GM06990 (cell line): ENCODE measurements at regions not wholly inside any gene's neighbourhood (a gene's known extent, or its start where the extent isn't known, plus 50 kb on each side); places are given as distances from the start of the nearest gene placed in this dataset.

Experiments
- DNase-seq: peaks from one replicate; pipeline ENCODE4 v3.0.0-alpha.2; 2011; ENCODE audit not compliant: insufficient read length; ENCODE audit errors: extremely low read depth
- H3K27me3 ChIP-seq: replicated peaks from 2 replicates; pipeline ENCODE4 v1.6.0; 2011; ENCODE audit warnings: low read length; ENCODE audit not compliant: control insufficient read depth, insufficient read depth
- H3K36me3 ChIP-seq: 2 replicates; pipeline ENCODE4 v1.5.1; 2011; ENCODE audit warnings: low read length; ENCODE audit not compliant: control insufficient read depth, insufficient read depth
- H3K4me3 ChIP-seq: replicated peaks from 2 replicates; pipeline ENCODE4 v1.5.1; 2011; ENCODE audit warnings: low read depth, mild to moderate bottlenecking, control low read depth, low read length
- TF ChIP-seq, protein P1 (sequence below): IDR thresholded peaks from 2 replicates; pipeline ENCODE4 v1.5.1; 2011; ENCODE audit warnings: low read length, control low read depth, mild to moderate bottlenecking, inconsistent platforms; ENCODE audit not compliant: insufficient read depth, poor library complexity, severe bottlenecking

- no peak overlapping the region for H3K4me3 ChIP-seq
- TF ChIP-seq, protein P1, sequence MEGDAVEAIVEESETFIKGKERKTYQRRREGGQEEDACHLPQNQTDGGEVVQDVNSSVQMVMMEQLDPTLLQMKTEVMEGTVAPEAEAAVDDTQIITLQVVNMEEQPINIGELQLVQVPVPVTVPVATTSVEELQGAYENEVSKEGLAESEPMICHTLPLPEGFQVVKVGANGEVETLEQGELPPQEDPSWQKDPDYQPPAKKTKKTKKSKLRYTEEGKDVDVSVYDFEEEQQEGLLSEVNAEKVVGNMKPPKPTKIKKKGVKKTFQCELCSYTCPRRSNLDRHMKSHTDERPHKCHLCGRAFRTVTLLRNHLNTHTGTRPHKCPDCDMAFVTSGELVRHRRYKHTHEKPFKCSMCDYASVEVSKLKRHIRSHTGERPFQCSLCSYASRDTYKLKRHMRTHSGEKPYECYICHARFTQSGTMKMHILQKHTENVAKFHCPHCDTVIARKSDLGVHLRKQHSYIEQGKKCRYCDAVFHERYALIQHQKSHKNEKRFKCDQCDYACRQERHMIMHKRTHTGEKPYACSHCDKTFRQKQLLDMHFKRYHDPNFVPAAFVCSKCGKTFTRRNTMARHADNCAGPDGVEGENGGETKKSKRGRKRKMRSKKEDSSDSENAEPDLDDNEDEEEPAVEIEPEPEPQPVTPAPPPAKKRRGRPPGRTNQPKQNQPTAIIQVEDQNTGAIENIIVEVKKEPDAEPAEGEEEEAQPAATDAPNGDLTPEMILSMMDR: no peak
- H3K36me3 ChIP-seq: no peaks in the 10 kb centered on the region
- H3K27me3 ChIP-seq: no peaks in the 10 kb centered on the region
- DNase-seq: no peak
Measured at GRCh38 chr13:50707628-50708027, 135.9 kb downstream of the DLEU7 start.

GRCh38 chr13:50708461-50708860 is 135.0 kb downstream of the DLEU7 start:
- Histone ChIP-seq H3K36me3 (no peaks in the 10 kb centered on the region), H3K27me3 (no peaks in the 10 kb centered on the region; the same call in 1 of the 2 replicates), H3K4me3 (no peak overlapping the region)
- DNase-seq: no peak
- TF ChIP-seq, protein P1: no peak

DNA sequence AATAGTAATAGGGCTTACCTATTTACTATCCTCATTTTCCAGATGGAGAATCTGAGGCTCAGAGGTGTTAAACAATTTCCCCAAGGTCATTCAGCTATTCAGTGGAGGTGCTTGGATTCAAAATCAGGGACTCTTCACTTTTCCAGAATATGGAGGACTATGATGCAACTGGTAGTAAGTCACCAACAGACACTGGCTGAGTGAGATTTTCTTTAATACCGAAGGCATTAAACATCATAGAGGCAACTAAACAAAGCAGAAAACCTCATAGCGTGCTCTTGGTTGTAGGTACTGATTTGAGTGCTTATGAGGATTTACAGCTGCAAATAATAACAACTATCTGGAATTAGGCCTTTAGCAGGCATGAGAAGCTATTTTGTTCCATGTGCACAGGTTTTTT is 134.4 kb downstream of the DLEU7 start:
- no peak for DNase-seq
- TF ChIP-seq, protein P1: no peak
- Histone ChIP-seq H3K36me3 (no peaks in the 10 kb centered on the region), H3K4me3 (no peak overlapping the region), H3K27me3 (no peaks in the 10 kb centered on the region; the same call in 1 of the 2 replicates)

- Histone ChIP-seq H3K36me3 (no peaks in the 10 kb centered on the region), H3K27me3 (no peaks in the 10 kb centered on the region; the same call in 1 of the 2 replicates), H3K4me3 (no peak overlapping the region)
- TF ChIP-seq, protein P1: no peak
- no peak for DNase-seq
Measured at GRCh38 chr13:50711131-50711815, 132.2 kb downstream of the DLEU7 start.

- DNase-seq: no peak
- no peaks in the 10 kb centered on the region; the same call in 1 of the 2 replicates for H3K27me3 ChIP-seq
- TF ChIP-seq, protein P1: no peak
- no peaks in the 10 kb centered on the region for H3K36me3 ChIP-seq
- H3K4me3 ChIP-seq: no peak overlapping the region
Measured at GRCh38 chr13:50711996-50712395, 131.5 kb downstream of the DLEU7 start.

GRCh38 chr13:50712456-50712855 is 131.0 kb downstream of the DLEU7 start:
- no peaks in the 10 kb centered on the region for H3K36me3 ChIP-seq
- no peak for DNase-seq
- H3K4me3 ChIP-seq: no peak overlapping the region
- no peaks in the 10 kb centered on the region; the same call in 1 of the 2 replicates for H3K27me3 ChIP-seq
- TF ChIP-seq, protein P1: no peak
